Activated naive CD4-positive, alpha-beta T cell treated with anti-CD3 and anti-CD28 coated beads, Interleukin-2, amount 50 U/mL, for 24 hours (primary cell): ENCODE measurements at regions not wholly inside any gene's neighbourhood (a gene's known extent, or its start where the extent isn't known, plus 50 kb on each side); places are given as distances from the start of the nearest gene placed in this dataset.
A peak's percentile ranks its signal among the peaks of the same experiment; 100 is the strongest.
"Not testable (repeated sequence)": the region's sequence is repeated elsewhere in the genome, so short reads cannot be mapped to it uniquely, and the experiment has no call there.

Experiments
- H3K27ac Mint-ChIP-seq: one replicate; pipeline ENCODE4 v1.8.0; 2021; ENCODE audit warnings: mild to moderate bottlenecking, mixed read lengths
- H3K27me3 Mint-ChIP-seq: one replicate; pipeline ENCODE4 v1.8.0; 2021; ENCODE audit warnings: mixed read lengths
- H3K36me3 Mint-ChIP-seq: one replicate; pipeline ENCODE4 v1.8.0; 2021; ENCODE audit warnings: mixed read lengths
- H3K4me1 Mint-ChIP-seq: one replicate; pipeline ENCODE4 v1.8.0; 2021; ENCODE audit warnings: mixed read lengths
- H3K4me3 Mint-ChIP-seq: one replicate; pipeline ENCODE4 v1.8.0; 2021; ENCODE audit warnings: mild to moderate bottlenecking, mixed read lengths
- H3K9me3 Mint-ChIP-seq: one replicate; pipeline ENCODE4 v1.8.0; 2021; ENCODE audit warnings: mixed read lengths

GRCh38 chr21:36207577-36208320 lies 51.1 kb downstream of the DOP1B start:
- Mint-ChIP-seq H3K27ac (peak overlapping the region; percentile 46), H3K4me3 (no peak overlapping the region), H3K9me3 (no peaks in the 10 kb centered on the region), H3K4me1 (peaks cover 20% of the 10 kb centered on the region), H3K27me3 (no peaks in the 10 kb centered on the region), H3K36me3 (peaks cover 12% of the 10 kb centered on the region)

- Mint-ChIP-seq H3K36me3 (peaks cover 12% of the 10 kb centered on the region), H3K27me3 (no peaks in the 10 kb centered on the region), H3K27ac (no peak overlapping the region), H3K4me1 (peaks cover 14% of the 10 kb centered on the region), H3K4me3 (no peak overlapping the region), H3K9me3 (no peaks in the 10 kb centered on the region)
Measured at GRCh38 chr21:36208326-36209013, 51.8 kb downstream of the DOP1B start.

GRCh38 chr21:36209626-36210171 lies 53.1 kb downstream of the DOP1B start:
- H3K4me3 Mint-ChIP-seq, result no peak overlapping the region
- H3K4me1 Mint-ChIP-seq, result peaks cover 8% of the 10 kb centered on the region
- H3K27me3 Mint-ChIP-seq, result no peaks in the 10 kb centered on the region
- peaks cover 12% of the 10 kb centered on the region for H3K36me3 Mint-ChIP-seq
- H3K9me3 Mint-ChIP-seq, result no peaks in the 10 kb centered on the region
- H3K27ac Mint-ChIP-seq, result no peak overlapping the region

GRCh38 chr21:36210779-36211659 lies 54.4 kb downstream of the DOP1B start:
- Mint-ChIP-seq H3K4me3 (no peak overlapping the region), H3K9me3 (no peaks in the 10 kb centered on the region), H3K4me1 (peaks cover 8% of the 10 kb centered on the region), H3K27me3 (no peaks in the 10 kb centered on the region), H3K36me3 (peaks cover 10% of the 10 kb centered on the region), H3K27ac (no peak overlapping the region)

GRCh38 chr21:36211660-36212512 lies 55.3 kb downstream of the DOP1B start:
- H3K9me3 Mint-ChIP-seq, result no peaks in the 10 kb centered on the region
- H3K27me3 Mint-ChIP-seq, result no peaks in the 10 kb centered on the region
- peak overlapping the region; percentile 2 for H3K27ac Mint-ChIP-seq
- peaks cover 8% of the 10 kb centered on the region for H3K4me1 Mint-ChIP-seq
- H3K4me3 Mint-ChIP-seq, result no peak overlapping the region
- H3K36me3 Mint-ChIP-seq, result peaks cover 10% of the 10 kb centered on the region

GRCh38 chr21:36212513-36212780 lies 55.8 kb downstream of the DOP1B start:
- Mint-ChIP-seq H3K27me3 (no peaks in the 10 kb centered on the region), H3K4me3 (no peak overlapping the region), H3K9me3 (no peaks in the 10 kb centered on the region), H3K4me1 (peaks cover 8% of the 10 kb centered on the region), H3K36me3 (peaks cover 11% of the 10 kb centered on the region), H3K27ac (peak overlapping the region; percentile 2)

GRCh38 chr21:36214561-36214960 lies 57.9 kb downstream of the DOP1B start:
- H3K36me3 Mint-ChIP-seq, result peaks cover 18% of the 10 kb centered on the region
- no peaks in the 10 kb centered on the region for H3K9me3 Mint-ChIP-seq
- H3K27ac Mint-ChIP-seq, result no peak overlapping the region
- H3K27me3 Mint-ChIP-seq, result no peaks in the 10 kb centered on the region
- no peak overlapping the region for H3K4me3 Mint-ChIP-seq
- H3K4me1 Mint-ChIP-seq, result peaks cover 6% of the 10 kb centered on the region

GRCh38 chr21:36217743-36218142 lies 61.1 kb downstream of the DOP1B start:
- peaks cover 10% of the 10 kb centered on the region for H3K36me3 Mint-ChIP-seq
- H3K27me3 Mint-ChIP-seq, result no peaks in the 10 kb centered on the region
- no peak overlapping the region for H3K27ac Mint-ChIP-seq
- no peaks in the 10 kb centered on the region for H3K9me3 Mint-ChIP-seq
- no peak overlapping the region for H3K4me3 Mint-ChIP-seq
- H3K4me1 Mint-ChIP-seq, result no peaks in the 10 kb centered on the region

GRCh38 chr21:36218691-36219090 lies 62.1 kb downstream of the DOP1B start:
- Mint-ChIP-seq H3K27ac (no peak overlapping the region), H3K4me1 (no peaks in the 10 kb centered on the region), H3K36me3 (peaks cover 10% of the 10 kb centered on the region), H3K9me3 (no peaks in the 10 kb centered on the region), H3K27me3 (no peaks in the 10 kb centered on the region), H3K4me3 (no peak overlapping the region)

GRCh38 chr21:36223451-36223850 lies 66.8 kb downstream of the DOP1B start:
- Mint-ChIP-seq H3K4me3 (no peak overlapping the region), H3K36me3 (peaks cover 6% of the 10 kb centered on the region), H3K4me1 (no peaks in the 10 kb centered on the region), H3K27me3 (no peaks in the 10 kb centered on the region), H3K27ac (no peak overlapping the region), H3K9me3 (no peaks in the 10 kb centered on the region)

- H3K27ac Mint-ChIP-seq, result no peak overlapping the region
Measured at GRCh38 chr21:36229181-36229580, 72.6 kb downstream of the DOP1B start.

GRCh38 chr21:36231444-36231843 lies 74.8 kb downstream of the DOP1B start:
- not testable (repeated sequence) for H3K27ac Mint-ChIP-seq, H3K9me3 Mint-ChIP-seq, H3K4me3 Mint-ChIP-seq, H3K36me3 Mint-ChIP-seq, H3K27me3 Mint-ChIP-seq
- H3K4me1 Mint-ChIP-seq, result peaks cover 13% of the 10 kb centered on the region

More at GRCh38 chr21:36229181-36229580, 72.6 kb downstream of the DOP1B start:
- H3K4me1 Mint-ChIP-seq, result peaks cover 8% of the 10 kb centered on the region
- H3K27me3 Mint-ChIP-seq, result no peaks in the 10 kb centered on the region
- H3K9me3 Mint-ChIP-seq, result no peaks in the 10 kb centered on the region
- H3K4me3 Mint-ChIP-seq, result no peak overlapping the region
- peaks cover 3% of the 10 kb centered on the region for H3K36me3 Mint-ChIP-seq

GRCh38 chr21:36232641-36233040 lies 76.0 kb downstream of the DOP1B start:
- Mint-ChIP-seq H3K4me1 (peaks cover 13% of the 10 kb centered on the region), H3K27me3 (no peaks in the 10 kb centered on the region), H3K9me3 (no peaks in the 10 kb centered on the region), H3K27ac (no peak overlapping the region), H3K36me3 (peaks cover 5% of the 10 kb centered on the region), H3K4me3 (no peak overlapping the region)

GRCh38 chr21:36235058-36235582 lies 78.5 kb downstream of the DOP1B start:
- Mint-ChIP-seq H3K9me3 (no peaks in the 10 kb centered on the region), H3K27me3 (no peaks in the 10 kb centered on the region), H3K36me3 (peaks cover 5% of the 10 kb centered on the region), H3K4me1 (peaks cover 13% of the 10 kb centered on the region), H3K4me3 (no peak overlapping the region), H3K27ac (no peak overlapping the region)
